Thymus (tissue), 11 donors: ENCODE measurements at regions not wholly inside any gene's neighbourhood (a gene's known extent, or its start where the extent isn't known, plus 50 kb on each side); places are given as distances from the start of the nearest gene placed in this dataset.

Experiments used
- DNase-seq, 9 donors: peaks; one replicate each; pipeline ENCODE4 v3.0.0-alpha.2; 2013; ENCODE audit warnings: low spot score in 9 of 9, low read depth in 6 of 9, missing footprints in 1 of 9
- H3K27ac ChIP-seq, 2 donors: one replicate each; pipeline ENCODE4 v1.5.1; 2013; ENCODE audit warnings: control low read depth in 1 of 2, low read depth in 1 of 2, low read length in 1 of 2, mild to moderate bottlenecking in 1 of 2, moderate library complexity in 1 of 2
- H3K27me3 ChIP-seq, 2 donors: one replicate each; pipeline ENCODE4 v1.5.1; 2013; ENCODE audit warnings: low read length in 1 of 2; ENCODE audit not compliant: control insufficient read depth in 2 of 2, insufficient read depth in 1 of 2
- H3K36me3 ChIP-seq, 2 donors: one replicate each; pipeline ENCODE4 v1.5.1; 2013; ENCODE audit warnings: low read length in 1 of 2, mild to moderate bottlenecking in 1 of 2, moderate library complexity in 1 of 2; ENCODE audit not compliant: control insufficient read depth in 2 of 2, insufficient read depth in 2 of 2
- H3K4me1 ChIP-seq, 2 donors: one replicate each; pipeline ENCODE4 v1.5.1; 2013; ENCODE audit warnings: low read length in 2 of 2; ENCODE audit not compliant: control insufficient read depth in 2 of 2, insufficient read depth in 2 of 2
- H3K4me3 ChIP-seq, 2 donors: one replicate each; pipeline ENCODE4 v1.5.1; 2013; ENCODE audit warnings: low read length in 2 of 2, control low read depth in 1 of 2, mild to moderate bottlenecking in 1 of 2
- H3K9me3 ChIP-seq, 2 donors: one replicate each; pipeline ENCODE4 v1.5.1; 2013; ENCODE audit warnings: low read length in 1 of 2, mild to moderate bottlenecking in 1 of 2; ENCODE audit not compliant: control insufficient read depth in 2 of 2, insufficient read depth in 1 of 2
- WGBS: extraction: QIAGEN DNeasy Blood & Tissue Kit; methylation state at CpG from one replicate; pipeline ENCODE4 v1.1.7; 2013; 5-methylcytosine and 5-hydroxymethylcytosine counted together
- donor health status: healthy.

- Histone ChIP-seq H3K36me3 (no peaks in the 10 kb centered on the region), H3K4me1 (no peaks in the 10 kb centered on the region), H3K27me3 (no peaks in the 10 kb centered on the region), H3K27ac (no peak overlapping the region), H3K9me3 (no peaks in the 10 kb centered on the region), H3K4me3 (no peak overlapping the region)
- WGBS = 49% methylated on average over 2 of the region's 2 CpGs
- no peak for DNase-seq
These were observed 533.6 kb downstream of the BNC2 start for GRCh38 chr9:16336833-16337232.

- 96% methylated on average over 5 of the region's 5 CpGs for WGBS
- H3K27ac ChIP-seq = no peak overlapping the region
- no peaks in the 10 kb centered on the region for H3K36me3 ChIP-seq
- H3K4me1 ChIP-seq = no peaks in the 10 kb centered on the region
- H3K27me3 ChIP-seq = no peaks in the 10 kb centered on the region
- no peak for DNase-seq
- H3K9me3 ChIP-seq = no peaks in the 10 kb centered on the region
- no peak overlapping the region for H3K4me3 ChIP-seq
These were observed 533.0 kb downstream of the BNC2 start for GRCh38 chr9:16337322-16338029.

GRCh38 chr9:16341177-16341576 is 529.3 kb downstream of the BNC2 start:
- Histone ChIP-seq H3K36me3 (no peaks in the 10 kb centered on the region), H3K27ac (no peak overlapping the region), H3K9me3 (no peaks in the 10 kb centered on the region), H3K4me3 (no peak overlapping the region), H3K4me1 (peaks cover 0 to 30% of the 10 kb centered on the region in 2 donors), H3K27me3 (no peaks in the 10 kb centered on the region)
- no peak for DNase-seq
- 94% methylated on average over 2 of the region's 2 CpGs for WGBS

- no peak for DNase-seq
- 96% methylated on average over 7 of the region's 7 CpGs for WGBS
- Histone ChIP-seq H3K27me3 (no peaks in the 10 kb centered on the region), H3K27ac (no peak overlapping the region), H3K4me1 (peaks cover 0 to 33% of the 10 kb centered on the region in 2 donors), H3K9me3 (no peaks in the 10 kb centered on the region), H3K4me3 (no peak overlapping the region), H3K36me3 (no peaks in the 10 kb centered on the region)
These were observed 528.0 kb downstream of the BNC2 start for GRCh38 chr9:16342246-16343020.

- no peak for DNase-seq
- WGBS = 93% methylated on average over 12 of the region's 12 CpGs
- Histone ChIP-seq H3K4me3 (no peak overlapping the region), H3K9me3 (no peaks in the 10 kb centered on the region), H3K36me3 (no peaks in the 10 kb centered on the region), H3K27ac (no peak overlapping the region), H3K4me1 (peaks cover 0 to 39% of the 10 kb centered on the region in 2 donors), H3K27me3 (no peaks in the 10 kb centered on the region)
These were observed 526.9 kb downstream of the BNC2 start for GRCh38 chr9:16343249-16344237.

GRCh38 chr9:16344343-16344742 is 526.1 kb downstream of the BNC2 start:
- DNase-seq = no peak
- 93% methylated on average over 6 of the region's 6 CpGs for WGBS
- Histone ChIP-seq H3K27me3 (no peaks in the 10 kb centered on the region), H3K36me3 (no peaks in the 10 kb centered on the region), H3K4me3 (no peak overlapping the region), H3K4me1 (peaks cover 0 to 44% of the 10 kb centered on the region in 2 donors), H3K9me3 (no peaks in the 10 kb centered on the region), H3K27ac (no peak overlapping the region)

GRCh38 chr9:16345902-16346301 is 524.6 kb downstream of the BNC2 start:
- Histone ChIP-seq H3K4me3 (no peak overlapping the region), H3K9me3 (no peaks in the 10 kb centered on the region), H3K27ac (no peak overlapping the region), H3K27me3 (no peaks in the 10 kb centered on the region), H3K36me3 (no peaks in the 10 kb centered on the region), H3K4me1 (peaks cover 0 to 47% of the 10 kb centered on the region in 2 donors)
- DNase-seq = no peak
- 93% methylated on average over 3 of the region's 3 CpGs for WGBS

GRCh38 chr9:16347886-16348285 is 522.6 kb downstream of the BNC2 start:
- WGBS = 98% methylated on average over 5 of the region's 5 CpGs
- H3K4me1 ChIP-seq = peaks cover 0 to 56% of the 10 kb centered on the region in 2 donors

More at GRCh38 chr9:16347886-16348285, 522.6 kb downstream of the BNC2 start:
- H3K9me3 ChIP-seq = no peaks in the 10 kb centered on the region
- H3K4me3 ChIP-seq = no peak overlapping the region
- H3K36me3 ChIP-seq = no peaks in the 10 kb centered on the region
- H3K27ac ChIP-seq = no peak overlapping the region
- DNase-seq = no peak
- no peaks in the 10 kb centered on the region for H3K27me3 ChIP-seq
